ENCODE measurements at regions not wholly inside any gene's neighbourhood (a gene's known extent, or its start where the extent isn't known, plus 50 kb on each side); places are given as distances from the start of the nearest gene placed in this dataset.

DNA sequence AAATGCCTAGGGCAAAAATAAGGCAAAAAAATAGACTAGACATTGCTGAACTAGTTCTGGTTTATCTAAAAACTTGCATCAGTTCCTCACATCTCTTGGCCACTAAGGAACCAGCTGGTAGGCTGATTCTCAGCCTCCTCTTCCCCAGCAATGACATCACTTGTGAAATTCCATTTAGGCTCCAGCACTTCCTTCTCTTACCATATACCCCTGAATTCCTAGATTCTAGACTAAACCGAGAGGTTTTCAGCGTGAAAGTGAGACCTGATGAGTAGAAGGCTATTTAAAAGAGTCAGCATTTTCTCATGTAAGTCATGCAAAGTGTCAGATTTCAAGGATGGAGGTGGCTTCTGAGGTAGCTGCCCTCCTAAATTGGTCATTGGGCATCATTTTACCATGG is 247.1 kb upstream of the CDIN1 start:
- DNase-seq (ENCODE audit: low read depth, low spot score) (no peak), ATAC-seq (no peak)
- POLR2A ChIA-PET: no interaction called here
- TF ChIP-seq, protein P1, sequence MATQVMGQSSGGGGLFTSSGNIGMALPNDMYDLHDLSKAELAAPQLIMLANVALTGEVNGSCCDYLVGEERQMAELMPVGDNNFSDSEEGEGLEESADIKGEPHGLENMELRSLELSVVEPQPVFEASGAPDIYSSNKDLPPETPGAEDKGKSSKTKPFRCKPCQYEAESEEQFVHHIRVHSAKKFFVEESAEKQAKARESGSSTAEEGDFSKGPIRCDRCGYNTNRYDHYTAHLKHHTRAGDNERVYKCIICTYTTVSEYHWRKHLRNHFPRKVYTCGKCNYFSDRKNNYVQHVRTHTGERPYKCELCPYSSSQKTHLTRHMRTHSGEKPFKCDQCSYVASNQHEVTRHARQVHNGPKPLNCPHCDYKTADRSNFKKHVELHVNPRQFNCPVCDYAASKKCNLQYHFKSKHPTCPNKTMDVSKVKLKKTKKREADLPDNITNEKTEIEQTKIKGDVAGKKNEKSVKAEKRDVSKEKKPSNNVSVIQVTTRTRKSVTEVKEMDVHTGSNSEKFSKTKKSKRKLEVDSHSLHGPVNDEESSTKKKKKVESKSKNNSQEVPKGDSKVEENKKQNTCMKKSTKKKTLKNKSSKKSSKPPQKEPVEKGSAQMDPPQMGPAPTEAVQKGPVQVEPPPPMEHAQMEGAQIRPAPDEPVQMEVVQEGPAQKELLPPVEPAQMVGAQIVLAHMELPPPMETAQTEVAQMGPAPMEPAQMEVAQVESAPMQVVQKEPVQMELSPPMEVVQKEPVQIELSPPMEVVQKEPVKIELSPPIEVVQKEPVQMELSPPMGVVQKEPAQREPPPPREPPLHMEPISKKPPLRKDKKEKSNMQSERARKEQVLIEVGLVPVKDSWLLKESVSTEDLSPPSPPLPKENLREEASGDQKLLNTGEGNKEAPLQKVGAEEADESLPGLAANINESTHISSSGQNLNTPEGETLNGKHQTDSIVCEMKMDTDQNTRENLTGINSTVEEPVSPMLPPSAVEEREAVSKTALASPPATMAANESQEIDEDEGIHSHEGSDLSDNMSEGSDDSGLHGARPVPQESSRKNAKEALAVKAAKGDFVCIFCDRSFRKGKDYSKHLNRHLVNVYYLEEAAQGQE (IDR thresholded peaks at IDR 0.05; ENCODE audit: insufficient read depth in 1 of 2, low read depth in 2 of 2, low read length in 1 of 2): no peak
- TF ChIP-seq TCF7L2 (IDR thresholded peaks at IDR 0.05; ENCODE audit: low read depth, low read length): no peak
- no peak for TF ChIP-seq SIN3A (IDR thresholded peaks at IDR 0.05; ENCODE audit: borderline replicate concordance, insufficient read depth, low read depth, low read length)
- TF ChIP-seq POLR2AphosphoS5 (IDR thresholded peaks at IDR 0.05; ENCODE audit: low read depth, low read length): no peak
- in situ Hi-C loops (cut with HindIII; ENCODE audit: low pct_unique_long_range_greater_than_20kb, low sequenced_read_pairs) (no loop called here), intact Hi-C loops (cut with micrococcal nuclease; ENCODE audit: unreplicated experiment) (no loop called here)
- H3K36me3 ChIP-seq (ENCODE audit: control insufficient read depth, insufficient read depth, low read length): no peaks in the 10 kb centered on the region
- no TSS peak for BruUV-seq (replicated peaks)
- H3K4me3 ChIP-seq (ENCODE audit: low read depth in 2 of 2, low read length in 2 of 2): no peak overlapping the region
- CTCF ChIA-PET: no interaction called here
- no peaks in the 10 kb centered on the region for H3K9me3 ChIP-seq (ENCODE audit: control insufficient read depth, insufficient read depth, low read depth, low read length)
- H3K27ac ChIP-seq (ENCODE audit: low read length): no peak overlapping the region
- no peaks in the 10 kb centered on the region for H3K27me3 ChIP-seq (ENCODE audit: control insufficient read depth, insufficient read depth, low read length)
- H3K4me1 ChIP-seq (ENCODE audit: control insufficient read depth, insufficient read depth, low read length): no peaks in the 10 kb centered on the region

DNA sequence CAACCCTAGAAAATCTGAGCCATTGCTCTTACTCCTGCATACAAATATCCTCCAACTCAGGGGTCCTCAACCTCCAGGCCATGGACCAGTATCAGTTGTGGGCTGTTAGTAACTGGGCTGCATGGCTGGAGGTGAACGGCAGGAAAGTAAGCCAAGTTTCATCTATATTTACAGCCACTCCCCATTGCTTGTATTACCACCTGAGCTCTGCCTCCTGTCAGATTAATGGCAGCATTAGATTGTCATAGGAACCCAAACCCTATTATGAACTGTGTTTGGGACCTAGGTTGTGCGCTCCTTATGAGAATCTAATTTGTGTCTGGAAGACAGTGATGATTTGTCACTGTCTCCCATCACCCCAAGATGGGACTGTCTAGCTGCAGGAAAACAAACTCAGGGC is 246.5 kb upstream of the CDIN1 start:
- POLR2A ChIA-PET: no interaction called here
- BruUV-seq (replicated peaks): no TSS peak
- H3K27me3 ChIP-seq (ENCODE audit: control insufficient read depth, insufficient read depth, low read length): no peaks in the 10 kb centered on the region
- intact Hi-C loops (cut with micrococcal nuclease; ENCODE audit: unreplicated experiment) (no loop called here), in situ Hi-C loops (cut with HindIII; ENCODE audit: low pct_unique_long_range_greater_than_20kb, low sequenced_read_pairs) (no loop called here)
- H3K9me3 ChIP-seq (ENCODE audit: control insufficient read depth, insufficient read depth, low read depth, low read length): no peaks in the 10 kb centered on the region
- no peak for TF ChIP-seq POLR2AphosphoS5 (IDR thresholded peaks at IDR 0.05; ENCODE audit: low read depth, low read length)
- TF ChIP-seq, protein P2, sequence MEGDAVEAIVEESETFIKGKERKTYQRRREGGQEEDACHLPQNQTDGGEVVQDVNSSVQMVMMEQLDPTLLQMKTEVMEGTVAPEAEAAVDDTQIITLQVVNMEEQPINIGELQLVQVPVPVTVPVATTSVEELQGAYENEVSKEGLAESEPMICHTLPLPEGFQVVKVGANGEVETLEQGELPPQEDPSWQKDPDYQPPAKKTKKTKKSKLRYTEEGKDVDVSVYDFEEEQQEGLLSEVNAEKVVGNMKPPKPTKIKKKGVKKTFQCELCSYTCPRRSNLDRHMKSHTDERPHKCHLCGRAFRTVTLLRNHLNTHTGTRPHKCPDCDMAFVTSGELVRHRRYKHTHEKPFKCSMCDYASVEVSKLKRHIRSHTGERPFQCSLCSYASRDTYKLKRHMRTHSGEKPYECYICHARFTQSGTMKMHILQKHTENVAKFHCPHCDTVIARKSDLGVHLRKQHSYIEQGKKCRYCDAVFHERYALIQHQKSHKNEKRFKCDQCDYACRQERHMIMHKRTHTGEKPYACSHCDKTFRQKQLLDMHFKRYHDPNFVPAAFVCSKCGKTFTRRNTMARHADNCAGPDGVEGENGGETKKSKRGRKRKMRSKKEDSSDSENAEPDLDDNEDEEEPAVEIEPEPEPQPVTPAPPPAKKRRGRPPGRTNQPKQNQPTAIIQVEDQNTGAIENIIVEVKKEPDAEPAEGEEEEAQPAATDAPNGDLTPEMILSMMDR (IDR thresholded peaks at IDR 0.05): no peak
- TF ChIP-seq TCF7L2 (IDR thresholded peaks at IDR 0.05; ENCODE audit: low read depth, low read length): no peak
- no peak for TF ChIP-seq SIN3A (IDR thresholded peaks at IDR 0.05; ENCODE audit: borderline replicate concordance, insufficient read depth, low read depth, low read length)
- TF ChIP-seq, protein P1 (IDR thresholded peaks at IDR 0.05; ENCODE audit: insufficient read depth in 1 of 2, low read depth in 2 of 2, low read length in 1 of 2): no peak
- no peaks in the 10 kb centered on the region for H3K4me1 ChIP-seq (ENCODE audit: control insufficient read depth, insufficient read depth, low read length)
- CTCF ChIA-PET: no interaction called here
- no peak overlapping the region for H3K27ac ChIP-seq (ENCODE audit: low read length)
- ATAC-seq (no peak), DNase-seq (ENCODE audit: low read depth, low spot score) (no peak)
- H3K4me3 ChIP-seq (ENCODE audit: low read depth in 2 of 2, low read length in 2 of 2): no peak overlapping the region
- no peaks in the 10 kb centered on the region for H3K36me3 ChIP-seq (ENCODE audit: control insufficient read depth, insufficient read depth, low read length)

Measured in Panc1 (cell line).